ENCODE measurements at regions not wholly inside any gene's neighbourhood (a gene's known extent, or its start where the extent isn't known, plus 50 kb on each side); places are given as distances from the start of the nearest gene placed in this dataset.

GRCh38 chr3:187906920-187907319 lies 161.7 kb upstream of the BCL6 start:
- Histone ChIP-seq H3K4me3 (ENCODE audit: low read length) (no peak overlapping the region), H3K9ac (ENCODE audit: low read length) (no peak overlapping the region), H3K27me3 (replicated peaks; ENCODE audit: control insufficient read depth, insufficient read depth, low read length) (no peaks in the 10 kb centered on the region), H3K4me1 (ENCODE audit: control insufficient read depth, insufficient read depth, low read length) (peaks cover 8% of the 10 kb centered on the region), H3K9me3 (ENCODE audit: control insufficient read depth, low read length) (no peaks in the 10 kb centered on the region), H3K36me3 (ENCODE audit: control insufficient read depth, insufficient read depth, low read length, severe bottlenecking) (no peaks in the 10 kb centered on the region)
- DNase-seq (ENCODE audit: low read depth), result no peak

DNA sequence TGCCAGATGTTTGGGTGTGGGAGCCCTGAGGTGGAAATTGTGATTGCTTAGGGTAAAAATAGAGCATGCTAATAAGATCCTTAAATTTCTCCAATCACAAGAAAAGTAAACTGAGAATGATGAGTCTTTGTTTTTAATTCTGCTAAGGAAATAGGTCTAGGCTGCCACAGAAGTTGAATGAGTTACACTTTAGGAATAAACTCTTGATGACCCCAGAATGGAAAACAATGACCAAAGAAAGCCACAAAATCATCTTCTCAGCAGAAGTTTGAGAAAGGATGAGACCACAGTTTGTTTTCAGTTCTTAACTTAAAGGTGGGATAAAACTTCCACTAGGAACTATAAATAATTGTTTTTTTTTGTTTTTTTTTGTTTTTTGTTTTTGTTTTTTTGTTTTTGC lies 164.6 kb upstream of the BCL6 start:
- Histone ChIP-seq H3K27me3 (replicated peaks; ENCODE audit: control insufficient read depth, insufficient read depth, low read length) (no peaks in the 10 kb centered on the region), H3K4me3 (ENCODE audit: low read length) (no peak overlapping the region), H3K9ac (ENCODE audit: low read length) (no peak overlapping the region), H3K9me3 (ENCODE audit: control insufficient read depth, low read length) (no peaks in the 10 kb centered on the region), H3K4me1 (ENCODE audit: control insufficient read depth, insufficient read depth, low read length) (peaks cover 19% of the 10 kb centered on the region), H3K36me3 (ENCODE audit: control insufficient read depth, insufficient read depth, low read length, severe bottlenecking) (no peaks in the 10 kb centered on the region)
- DNase-seq (ENCODE audit: low read depth), result no peak

DNA sequence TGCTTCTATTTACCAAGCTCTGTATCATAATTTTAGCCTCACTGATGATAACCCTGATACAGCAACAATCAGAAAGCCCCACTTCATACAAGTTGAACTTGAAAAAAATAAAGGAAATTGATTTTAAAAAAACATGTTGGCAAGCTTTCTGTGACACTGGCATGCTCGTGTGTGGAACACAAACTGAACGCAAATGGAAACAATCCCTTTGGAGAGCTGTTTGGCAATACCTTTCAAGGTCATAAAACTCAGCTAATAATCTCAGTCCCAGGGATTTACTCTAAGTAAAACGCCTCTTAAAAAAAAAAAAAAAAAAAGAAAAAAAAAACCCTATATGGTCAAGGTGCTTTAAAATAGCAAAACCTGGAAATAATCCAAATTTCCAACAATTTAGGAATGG lies 166.7 kb upstream of the BCL6 start:
- no peaks in the 10 kb centered on the region for H3K9me3 ChIP-seq (ENCODE audit: control insufficient read depth, low read length)
- H3K4me1 ChIP-seq (ENCODE audit: control insufficient read depth, insufficient read depth, low read length), result peaks cover 20% of the 10 kb centered on the region
- no peak overlapping the region for H3K4me3 ChIP-seq (ENCODE audit: low read length)
- H3K9ac ChIP-seq (ENCODE audit: low read length), result no peak overlapping the region
- H3K36me3 ChIP-seq (ENCODE audit: control insufficient read depth, insufficient read depth, low read length, severe bottlenecking), result no peaks in the 10 kb centered on the region
- no peak for DNase-seq (ENCODE audit: low read depth)
- no peaks in the 10 kb centered on the region for H3K27me3 ChIP-seq (replicated peaks; ENCODE audit: control insufficient read depth, insufficient read depth, low read length)

DNA sequence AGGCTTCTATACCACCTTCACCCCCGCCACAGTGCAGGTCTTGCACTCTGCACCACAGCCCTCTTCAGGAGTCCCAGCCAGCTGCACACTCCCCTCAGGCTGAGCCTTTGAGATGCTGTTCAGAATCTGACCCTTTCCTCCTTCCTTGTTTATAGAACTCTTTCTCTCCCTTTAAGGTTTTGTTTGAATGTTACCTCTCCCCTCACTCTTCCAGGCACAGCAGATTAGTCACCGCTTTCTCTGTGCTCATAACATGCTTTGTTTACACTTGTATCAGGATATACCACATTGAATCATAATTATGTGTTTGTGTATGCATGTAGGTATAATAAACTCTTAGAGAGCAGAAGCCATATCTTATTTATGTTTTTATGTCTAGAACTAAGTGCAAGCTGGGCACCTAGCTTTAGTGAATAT lies 168.4 kb upstream of the BCL6 start:
- Histone ChIP-seq H3K4me3 (ENCODE audit: low read length) (no peak overlapping the region), H3K9ac (ENCODE audit: low read length) (no peak overlapping the region), H3K9me3 (ENCODE audit: control insufficient read depth, low read length) (no peaks in the 10 kb centered on the region), H3K4me1 (ENCODE audit: control insufficient read depth, insufficient read depth, low read length) (peaks cover 28% of the 10 kb centered on the region), H3K27me3 (replicated peaks; ENCODE audit: control insufficient read depth, insufficient read depth, low read length) (no peaks in the 10 kb centered on the region), H3K36me3 (ENCODE audit: control insufficient read depth, insufficient read depth, low read length, severe bottlenecking) (no peaks in the 10 kb centered on the region)
- peak; percentile 28 for DNase-seq (ENCODE audit: low read depth)

GRCh38 chr3:187914231-187914630 lies 169.0 kb upstream of the BCL6 start:
- no peak overlapping the region for H3K4me3 ChIP-seq (ENCODE audit: low read length)
- no peaks in the 10 kb centered on the region for H3K36me3 ChIP-seq (ENCODE audit: control insufficient read depth, insufficient read depth, low read length, severe bottlenecking)
- no peak for DNase-seq (ENCODE audit: low read depth)
- peaks cover 28% of the 10 kb centered on the region for H3K4me1 ChIP-seq (ENCODE audit: control insufficient read depth, insufficient read depth, low read length)
- no peaks in the 10 kb centered on the region for H3K27me3 ChIP-seq (replicated peaks; ENCODE audit: control insufficient read depth, insufficient read depth, low read length)
- no peaks in the 10 kb centered on the region for H3K9me3 ChIP-seq (ENCODE audit: control insufficient read depth, low read length)
- H3K9ac ChIP-seq (ENCODE audit: low read length), result no peak overlapping the region

DNA sequence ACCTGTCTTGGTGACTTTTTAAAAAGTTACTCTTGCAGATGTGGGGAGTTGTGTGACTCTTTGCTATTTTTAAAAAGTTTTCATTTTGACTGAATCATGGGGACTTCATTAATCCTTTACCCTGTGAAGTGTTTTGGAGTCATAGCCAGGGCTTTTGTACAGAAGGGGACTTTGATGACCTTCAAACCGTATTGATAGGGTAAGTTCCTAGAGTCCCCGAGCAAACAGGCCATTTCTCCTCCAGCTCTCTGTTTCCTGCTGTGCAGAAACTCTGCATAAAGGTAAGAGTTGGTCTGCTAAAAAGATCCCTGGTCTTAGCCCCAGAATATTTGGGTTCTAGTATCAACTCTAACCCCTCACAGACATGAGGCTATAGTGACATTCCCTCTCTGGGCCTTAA lies 170.8 kb upstream of the BCL6 start:
- Histone ChIP-seq H3K4me1 (ENCODE audit: control insufficient read depth, insufficient read depth, low read length) (peaks cover 28% of the 10 kb centered on the region), H3K4me3 (ENCODE audit: low read length) (no peak overlapping the region), H3K36me3 (ENCODE audit: control insufficient read depth, insufficient read depth, low read length, severe bottlenecking) (no peaks in the 10 kb centered on the region), H3K27me3 (replicated peaks; ENCODE audit: control insufficient read depth, insufficient read depth, low read length) (no peaks in the 10 kb centered on the region), H3K9ac (ENCODE audit: low read length) (no peak overlapping the region), H3K9me3 (ENCODE audit: control insufficient read depth, low read length) (no peaks in the 10 kb centered on the region)
- no peak for DNase-seq (ENCODE audit: low read depth)

- H3K36me3 ChIP-seq (ENCODE audit: control insufficient read depth, insufficient read depth, low read length, severe bottlenecking), result no peaks in the 10 kb centered on the region
- no peaks in the 10 kb centered on the region for H3K9me3 ChIP-seq (ENCODE audit: control insufficient read depth, low read length)
- no peaks in the 10 kb centered on the region for H3K27me3 ChIP-seq (replicated peaks; ENCODE audit: control insufficient read depth, insufficient read depth, low read length)
- DNase-seq (ENCODE audit: low read depth), result no peak
- no peak overlapping the region for H3K4me3 ChIP-seq (ENCODE audit: low read length)
- H3K4me1 ChIP-seq (ENCODE audit: control insufficient read depth, insufficient read depth, low read length), result peaks cover 25% of the 10 kb centered on the region
- H3K9ac ChIP-seq (ENCODE audit: low read length), result no peak overlapping the region
Measured at GRCh38 chr3:187918081-187918644, 172.9 kb upstream of the BCL6 start.

DNA sequence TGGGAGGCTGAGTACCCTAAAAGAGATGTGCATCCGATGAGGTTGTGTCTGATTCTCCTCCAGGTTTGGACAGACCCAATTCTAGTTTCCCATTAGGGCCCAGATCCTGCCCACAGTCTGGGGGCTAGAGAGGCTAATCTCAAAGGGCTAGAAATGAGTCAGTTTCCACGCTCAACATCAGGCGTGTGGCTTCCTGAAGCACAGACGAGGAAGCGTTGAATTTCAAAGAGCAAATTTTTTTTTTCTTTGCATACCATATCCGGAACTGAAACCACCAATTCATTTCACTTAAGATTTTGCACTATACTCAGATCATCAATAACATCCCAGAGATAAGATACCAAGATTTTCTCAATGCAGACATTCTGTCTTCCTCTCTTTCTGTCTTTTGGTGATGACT lies 173.8 kb upstream of the BCL6 start:
- peaks cover 18% of the 10 kb centered on the region for H3K4me1 ChIP-seq (ENCODE audit: control insufficient read depth, insufficient read depth, low read length)
- no peak overlapping the region for H3K4me3 ChIP-seq (ENCODE audit: low read length)
- DNase-seq (ENCODE audit: low read depth), result no peak
- H3K9ac ChIP-seq (ENCODE audit: low read length), result no peak overlapping the region
- H3K36me3 ChIP-seq (ENCODE audit: control insufficient read depth, insufficient read depth, low read length, severe bottlenecking), result no peaks in the 10 kb centered on the region
- H3K27me3 ChIP-seq (replicated peaks; ENCODE audit: control insufficient read depth, insufficient read depth, low read length), result no peaks in the 10 kb centered on the region
- peaks cover 2% of the 10 kb centered on the region for H3K9me3 ChIP-seq (ENCODE audit: control insufficient read depth, low read length)

DNA sequence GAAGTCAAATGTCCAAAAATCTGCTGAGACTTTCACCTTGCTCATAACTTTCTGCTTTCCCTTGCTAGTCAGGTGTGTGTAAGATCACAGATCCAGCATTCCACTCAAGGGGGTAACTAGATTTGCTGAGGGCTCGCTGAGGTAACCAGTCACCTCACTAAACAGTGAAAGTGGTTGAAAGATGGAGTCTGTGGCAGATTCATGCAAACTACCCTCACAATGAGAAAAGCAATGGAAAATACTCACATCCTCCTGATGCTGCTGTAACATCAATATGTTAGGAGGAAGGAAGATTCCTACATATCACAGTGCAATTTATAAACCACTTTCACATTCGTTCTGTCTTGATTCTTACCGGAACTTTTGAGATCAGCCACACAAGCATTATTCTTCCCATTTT lies 174.3 kb upstream of the BCL6 start:
- DNase-seq (ENCODE audit: low read depth), result no peak
- no peak overlapping the region for H3K9ac ChIP-seq (ENCODE audit: low read length)
- H3K27me3 ChIP-seq (replicated peaks; ENCODE audit: control insufficient read depth, insufficient read depth, low read length), result no peaks in the 10 kb centered on the region
- no peak overlapping the region for H3K4me3 ChIP-seq (ENCODE audit: low read length)
- no peaks in the 10 kb centered on the region for H3K36me3 ChIP-seq (ENCODE audit: control insufficient read depth, insufficient read depth, low read length, severe bottlenecking)
- H3K4me1 ChIP-seq (ENCODE audit: control insufficient read depth, insufficient read depth, low read length), result peaks cover 14% of the 10 kb centered on the region
- peaks cover 7% of the 10 kb centered on the region for H3K9me3 ChIP-seq (ENCODE audit: control insufficient read depth, low read length)

DNA sequence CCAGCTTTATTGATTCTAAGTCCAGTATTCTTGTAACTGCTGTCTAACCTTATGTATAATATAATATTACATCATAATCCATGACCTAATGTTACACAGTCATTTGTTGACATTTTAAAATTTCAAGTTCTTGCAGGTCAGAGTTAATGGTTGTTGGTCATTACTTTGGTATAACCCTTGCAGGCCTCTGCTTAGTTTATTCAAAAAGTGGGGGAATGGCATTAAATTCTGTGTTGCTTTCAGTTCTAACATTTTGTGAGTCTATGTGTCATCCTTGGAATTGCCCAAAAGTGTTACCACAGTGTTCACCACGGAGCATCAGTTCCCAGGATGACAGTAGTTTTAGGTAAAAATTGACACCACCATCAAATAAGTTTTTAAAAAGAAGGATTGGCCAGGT lies 174.8 kb upstream of the BCL6 start:
- Histone ChIP-seq H3K27me3 (replicated peaks; ENCODE audit: control insufficient read depth, insufficient read depth, low read length) (no peaks in the 10 kb centered on the region), H3K36me3 (ENCODE audit: control insufficient read depth, insufficient read depth, low read length, severe bottlenecking) (no peaks in the 10 kb centered on the region), H3K9me3 (ENCODE audit: control insufficient read depth, low read length) (peaks cover 11% of the 10 kb centered on the region), H3K9ac (ENCODE audit: low read length) (no peak overlapping the region), H3K4me3 (ENCODE audit: low read length) (no peak overlapping the region), H3K4me1 (ENCODE audit: control insufficient read depth, insufficient read depth, low read length) (peaks cover 14% of the 10 kb centered on the region)
- DNase-seq (ENCODE audit: low read depth), result no peak

DNA sequence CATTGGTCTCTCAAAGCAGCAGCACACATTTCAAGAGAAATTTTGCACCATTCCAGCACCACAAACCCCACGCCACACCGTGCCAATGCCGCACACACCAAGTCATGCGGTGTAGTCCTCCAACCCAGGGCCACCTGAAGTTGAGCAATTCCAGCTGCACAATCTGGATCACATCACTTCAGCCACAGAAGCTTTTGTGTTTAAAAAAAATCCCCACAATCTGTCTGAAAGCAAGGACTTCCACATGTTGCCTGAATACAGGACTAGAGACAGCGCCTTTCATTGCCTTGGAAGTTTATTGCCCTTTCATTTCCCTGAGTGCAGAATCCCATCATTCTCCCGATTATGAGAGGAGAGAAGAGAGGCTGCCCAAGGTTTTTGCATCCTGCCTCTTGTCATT lies 175.6 kb upstream of the BCL6 start:
- no peak overlapping the region for H3K4me3 ChIP-seq (ENCODE audit: low read length)
- peaks cover 14% of the 10 kb centered on the region for H3K4me1 ChIP-seq (ENCODE audit: control insufficient read depth, insufficient read depth, low read length)
- no peak overlapping the region for H3K9ac ChIP-seq (ENCODE audit: low read length)
- no peaks in the 10 kb centered on the region for H3K36me3 ChIP-seq (ENCODE audit: control insufficient read depth, insufficient read depth, low read length, severe bottlenecking)
- peaks cover 15% of the 10 kb centered on the region for H3K9me3 ChIP-seq (ENCODE audit: control insufficient read depth, low read length)
- no peaks in the 10 kb centered on the region for H3K27me3 ChIP-seq (replicated peaks; ENCODE audit: control insufficient read depth, insufficient read depth, low read length)
- peak; percentile 25 for DNase-seq (ENCODE audit: low read depth)

GRCh38 chr3:187921391-187922074 lies 176.3 kb upstream of the BCL6 start:
- Histone ChIP-seq H3K4me1 (ENCODE audit: control insufficient read depth, insufficient read depth, low read length) (peaks cover 12% of the 10 kb centered on the region), H3K36me3 (ENCODE audit: control insufficient read depth, insufficient read depth, low read length, severe bottlenecking) (no peaks in the 10 kb centered on the region), H3K27me3 (replicated peaks; ENCODE audit: control insufficient read depth, insufficient read depth, low read length) (no peaks in the 10 kb centered on the region), H3K9me3 (ENCODE audit: control insufficient read depth, low read length) (peaks cover 15% of the 10 kb centered on the region), H3K4me3 (ENCODE audit: low read length) (no peak overlapping the region), H3K9ac (ENCODE audit: low read length) (no peak overlapping the region)
- DNase-seq (ENCODE audit: low read depth), result no peak
